DND-41 (cell line): ENCODE measurements at regions not wholly inside any gene's neighbourhood (a gene's known extent, or its start where the extent isn't known, plus 50 kb on each side); places are given as distances from the start of the nearest gene placed in this dataset.

Experiments used
- ATAC-seq: fragments of 200-7000 bp; cut with Tn5 transposase; 3 replicates; pipeline ENCODE4 v1.9.1; 2021; ENCODE audit warnings: low read depth; ENCODE audit not compliant: insufficient read depth
- DNase-seq: peaks from one replicate; pipeline ENCODE4 v3.0.0-alpha.2; 2020
- H2AFZ ChIP-seq: 2 replicates; pipeline ENCODE4 v1.6.0; 2012; ENCODE audit warnings: low read depth, low read length
- H3K27ac ChIP-seq: 2 replicates; pipeline ENCODE4 v1.5.1; 2012; ENCODE audit warnings: low read length, inconsistent platforms
- H3K27me3 ChIP-seq: fragments of 200-600 bp; sonication (generic); 2 replicates; pipeline ENCODE4 v1.6.0; 2012; ENCODE audit warnings: low read length, mild to moderate bottlenecking, inconsistent platforms; ENCODE audit not compliant: insufficient read depth, poor library complexity
- H3K36me3 ChIP-seq: 2 replicates; pipeline ENCODE4 v1.5.1; 2012; ENCODE audit warnings: low read length, inconsistent platforms; ENCODE audit not compliant: insufficient read depth
- H3K4me1 ChIP-seq: 2 replicates; pipeline ENCODE4 v1.5.1; 2012; ENCODE audit warnings: mild to moderate bottlenecking, low read length; ENCODE audit not compliant: insufficient read depth
- H3K4me2 ChIP-seq: 2 replicates; pipeline ENCODE4 v1.6.0; 2012; ENCODE audit warnings: mild to moderate bottlenecking, moderate library complexity, low read length, inconsistent platforms; ENCODE audit not compliant: insufficient read depth
- H3K4me3 ChIP-seq, 2 experiments: fragments of 200-600 bp in 1 of 2; shearing (Covaris generic) in 1 of 2; 2 replicates each; pipeline ENCODE4 v1.5.1; 2012 to 2016; ENCODE audit warnings: inconsistent platforms in 2 of 2, low read length in 2 of 2, mild to moderate bottlenecking in 2 of 2, low read depth in 1 of 2, moderate library complexity in 1 of 2
- H3K79me2 ChIP-seq: 2 replicates; pipeline ENCODE4 v1.6.0; 2012; ENCODE audit warnings: low read length, inconsistent platforms; ENCODE audit not compliant: insufficient read depth
- H3K9ac ChIP-seq: 2 replicates; pipeline ENCODE4 v1.6.0; 2012; ENCODE audit warnings: low read depth, mild to moderate bottlenecking, inconsistent platforms, low read length, moderate library complexity
- H3K9me3 ChIP-seq: 2 replicates; pipeline ENCODE4 v1.5.1; 2012; ENCODE audit warnings: low read length, moderate library complexity, mild to moderate bottlenecking, inconsistent platforms; ENCODE audit not compliant: insufficient read depth, severe bottlenecking
- H4K20me1 ChIP-seq: 2 replicates; pipeline ENCODE4 v1.6.0; 2012; ENCODE audit warnings: low read length; ENCODE audit not compliant: insufficient read depth
- CTCF ChIP-seq: IDR thresholded peaks from 2 replicates; pipeline ENCODE4 v1.5.1; 2012; ENCODE audit warnings: borderline replicate concordance, low read length, moderate library complexity, mild to moderate bottlenecking; ENCODE audit not compliant: poor library complexity, severe bottlenecking; ENCODE audit errors: extremely low read depth
- EZH2 ChIP-seq: IDR thresholded peaks from 3 replicates; pipeline ENCODE4 v1.6.1; 2012; ENCODE audit warnings: borderline replicate concordance, low read depth, mild to moderate bottlenecking, moderate library complexity, low read length, inconsistent platforms; ENCODE audit not compliant: severe bottlenecking

GRCh38 chr6:210778-211374 lies 81.4 kb upstream of the DUSP22 start:
- no peak overlapping the region for H2AFZ ChIP-seq
- H3K36me3 ChIP-seq: no peaks in the 10 kb centered on the region
- H3K27ac ChIP-seq: no peak overlapping the region
- peaks cover 15% of the 10 kb centered on the region for H3K9me3 ChIP-seq
- no peak for ATAC-seq
- no peak overlapping the region for H3K4me2 ChIP-seq
- H3K27me3 ChIP-seq: no peaks in the 10 kb centered on the region
- DNase-seq: no peak
- no peak overlapping the region for H3K9ac ChIP-seq
- H4K20me1 ChIP-seq: no peaks in the 10 kb centered on the region
- no peaks in the 10 kb centered on the region for H3K79me2 ChIP-seq
- H3K4me1 ChIP-seq: no peaks in the 10 kb centered on the region
- TF ChIP-seq CTCF: no peak
- no peak for TF ChIP-seq EZH2
- no peak overlapping the region for H3K4me3 ChIP-seq

GRCh38 chr6:211871-212497 lies 80.3 kb upstream of the DUSP22 start:
- Histone ChIP-seq H3K27ac (no peak overlapping the region), H3K9ac (no peak overlapping the region), H3K4me2 (no peak overlapping the region), H3K79me2 (no peaks in the 10 kb centered on the region), H3K9me3 (peaks cover 15% of the 10 kb centered on the region), H3K36me3 (no peaks in the 10 kb centered on the region), H2AFZ (no peak overlapping the region), H3K4me1 (no peaks in the 10 kb centered on the region), H4K20me1 (no peaks in the 10 kb centered on the region), H3K4me3 (no peak overlapping the region), H3K27me3 (no peaks in the 10 kb centered on the region)
- ATAC-seq: no peak
- no peak for DNase-seq
- no peak for TF ChIP-seq CTCF
- TF ChIP-seq EZH2: no peak

- H3K27me3 ChIP-seq: no peaks in the 10 kb centered on the region
- H3K79me2 ChIP-seq: no peaks in the 10 kb centered on the region
- H3K9ac ChIP-seq: no peak overlapping the region
- H3K36me3 ChIP-seq: no peaks in the 10 kb centered on the region
- H3K9me3 ChIP-seq: peaks cover 15% of the 10 kb centered on the region
- no peak overlapping the region for H2AFZ ChIP-seq
- H3K4me3 ChIP-seq: no peak overlapping the region
- DNase-seq (no peak), ATAC-seq (no peak)
- no peaks in the 10 kb centered on the region for H3K4me1 ChIP-seq
- no peak overlapping the region for H3K4me2 ChIP-seq
- H3K27ac ChIP-seq: no peak overlapping the region
- TF ChIP-seq CTCF (no peak), EZH2 (no peak)
- H4K20me1 ChIP-seq: no peaks in the 10 kb centered on the region
Measured at GRCh38 chr6:213284-213683, 79.0 kb upstream of the DUSP22 start.
